ENCODE measurements at regions not wholly inside any gene's neighbourhood (a gene's known extent, or its start where the extent isn't known, plus 50 kb on each side); places are given as distances from the start of the nearest gene placed in this dataset.

DNA sequence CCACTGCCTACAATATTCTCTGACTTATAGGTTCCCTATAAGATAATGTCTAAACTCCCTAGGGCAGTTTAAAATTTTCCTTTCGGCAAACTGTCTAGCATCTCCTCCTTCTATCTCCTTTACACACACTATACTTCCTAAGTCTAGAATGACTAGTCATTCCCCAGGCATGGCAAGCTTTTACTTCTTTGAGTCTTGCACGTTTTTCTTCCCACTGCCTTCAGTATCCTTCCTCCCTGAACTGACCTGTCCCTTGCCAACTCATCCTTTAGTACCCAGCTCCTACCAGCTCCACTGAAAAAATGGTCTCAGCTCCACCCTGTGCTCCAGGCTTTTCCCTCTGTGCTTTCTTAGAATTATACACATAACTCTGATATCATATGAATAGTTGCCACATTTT lies 93.8 kb upstream of the KBTBD8 start:
- no peak for TF ChIP-seq RAD21 (IDR thresholded peaks at IDR 0.05 in 1 of 2, conservative IDR thresholded peaks at IDR 0.05 in 1 of 2; ENCODE audit: low read depth in 2 of 2, low read length in 2 of 2)
- TF ChIP-seq, protein P1, sequence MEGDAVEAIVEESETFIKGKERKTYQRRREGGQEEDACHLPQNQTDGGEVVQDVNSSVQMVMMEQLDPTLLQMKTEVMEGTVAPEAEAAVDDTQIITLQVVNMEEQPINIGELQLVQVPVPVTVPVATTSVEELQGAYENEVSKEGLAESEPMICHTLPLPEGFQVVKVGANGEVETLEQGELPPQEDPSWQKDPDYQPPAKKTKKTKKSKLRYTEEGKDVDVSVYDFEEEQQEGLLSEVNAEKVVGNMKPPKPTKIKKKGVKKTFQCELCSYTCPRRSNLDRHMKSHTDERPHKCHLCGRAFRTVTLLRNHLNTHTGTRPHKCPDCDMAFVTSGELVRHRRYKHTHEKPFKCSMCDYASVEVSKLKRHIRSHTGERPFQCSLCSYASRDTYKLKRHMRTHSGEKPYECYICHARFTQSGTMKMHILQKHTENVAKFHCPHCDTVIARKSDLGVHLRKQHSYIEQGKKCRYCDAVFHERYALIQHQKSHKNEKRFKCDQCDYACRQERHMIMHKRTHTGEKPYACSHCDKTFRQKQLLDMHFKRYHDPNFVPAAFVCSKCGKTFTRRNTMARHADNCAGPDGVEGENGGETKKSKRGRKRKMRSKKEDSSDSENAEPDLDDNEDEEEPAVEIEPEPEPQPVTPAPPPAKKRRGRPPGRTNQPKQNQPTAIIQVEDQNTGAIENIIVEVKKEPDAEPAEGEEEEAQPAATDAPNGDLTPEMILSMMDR (IDR thresholded peaks at IDR 0.05; ENCODE audit: control extremely low read depth in 1 of 3, insufficient read depth in 1 of 3, low read depth in 1 of 3, low read length in 3 of 3), result no peak
- TF ChIP-seq BCL11A (IDR thresholded peaks at IDR 0.05; ENCODE audit: low read depth in 2 of 2, low read length in 2 of 2), result no peak
- no peak for TF ChIP-seq POLR2A (IDR thresholded peaks at IDR 0.05; ENCODE audit: control extremely low read depth in 1 of 2, low read depth in 2 of 2, low read length in 2 of 2)
- no peak for TF ChIP-seq SP4 (IDR thresholded peaks at IDR 0.05; ENCODE audit: low read length)
- no peak for TF ChIP-seq SP1 (IDR thresholded peaks at IDR 0.05; ENCODE audit: low read depth, low read length)

Measured in H1 (cell line).